GM23338 (cell line): ENCODE measurements at regions not wholly inside any gene's neighbourhood (a gene's known extent, or its start where the extent isn't known, plus 50 kb on each side); places are given as distances from the start of the nearest gene placed in this dataset.

Source experiments
- ATAC-seq: fragments of 200-7000 bp; cut with Tn5 transposase; 3 replicates; pipeline ENCODE4 v1.9.1; 2020
- DNase-seq: peaks from one replicate; pipeline ENCODE4 v3.0.0-alpha.2; 2015; ENCODE audit warnings: low spot score
- H2AFZ ChIP-seq: fragments of 200-600 bp; sonication (generic); 2 replicates; pipeline ENCODE4 v1.8.0; 2016; ENCODE audit warnings: antibody characterized with exemption, mild to moderate bottlenecking, moderate library complexity
- H3F3A ChIP-seq: fragments of 200-600 bp; sonication (generic); replicated peaks from 2 replicates; pipeline ENCODE4 v1.8.0; 2017; ENCODE audit warnings: antibody characterized with exemption, mixed run types, low read depth
- H3K27ac ChIP-seq: fragments of 200-600 bp; sonication (generic); 2 replicates; pipeline ENCODE4 v1.6.1; 2016; ENCODE audit warnings: low read depth
- H3K27me3 ChIP-seq: fragments of 200-600 bp; sonication (generic); 2 replicates; pipeline ENCODE4 v1.8.0; 2016; ENCODE audit warnings: mild to moderate bottlenecking, mixed run types, moderate library complexity; ENCODE audit not compliant: insufficient read depth
- H3K36me3 ChIP-seq: fragments of 200-600 bp; sonication (generic); 2 replicates; pipeline ENCODE4 v1.8.0; 2016; ENCODE audit warnings: mild to moderate bottlenecking; ENCODE audit not compliant: insufficient read depth
- H3K4me1 ChIP-seq: fragments of 200-600 bp; sonication (generic); 2 replicates; pipeline ENCODE4 v1.8.0; 2016; ENCODE audit warnings: mild to moderate bottlenecking, moderate library complexity; ENCODE audit not compliant: insufficient read depth
- H3K4me2 ChIP-seq: fragments of 200-600 bp; sonication (generic); 2 replicates; pipeline ENCODE4 v1.7.1; 2017; ENCODE audit warnings: mixed run types
- H3K4me3 ChIP-seq: fragments of 200-600 bp; sonication (generic); 2 replicates; pipeline ENCODE4 v1.6.1; 2016; ENCODE audit warnings: mixed run types
- H3K79me2 ChIP-seq: fragments of 200-600 bp; sonication (generic); replicated peaks from 2 replicates; pipeline ENCODE4 v1.8.0; 2017; ENCODE audit warnings: mild to moderate bottlenecking; ENCODE audit not compliant: insufficient read depth
- H3K9me2 ChIP-seq: fragments of 200-600 bp; sonication (generic); 2 replicates; pipeline ENCODE4 v1.8.0; 2017; ENCODE audit not compliant: insufficient read depth
- H4K20me1 ChIP-seq: fragments of 200-600 bp; sonication (generic); replicated peaks from 2 replicates; pipeline ENCODE4 v1.8.0; 2017; ENCODE audit warnings: mild to moderate bottlenecking; ENCODE audit not compliant: insufficient read depth
- H3K27ac Mint-ChIP-seq: 2 replicates; pipeline ENCODE4 v1.8.0; 2020; ENCODE audit warnings: inconsistent platforms, mild to moderate bottlenecking, moderate library complexity, mixed read lengths
- H3K27me3 Mint-ChIP-seq: 3 replicates; pipeline ENCODE4 v1.8.0; 2022; ENCODE audit warnings: low read depth, mild to moderate bottlenecking, moderate library complexity, mixed read lengths, inconsistent platforms; ENCODE audit not compliant: insufficient read depth, poor library complexity
- H3K36me3 Mint-ChIP-seq: 3 replicates; pipeline ENCODE4 v1.8.0; 2021; ENCODE audit warnings: low read depth, mild to moderate bottlenecking, inconsistent platforms, moderate library complexity, mixed read lengths
- H3K4me1 Mint-ChIP-seq: 3 replicates; pipeline ENCODE4 v1.8.0; 2020; ENCODE audit warnings: mild to moderate bottlenecking, inconsistent platforms, mixed read lengths
- H3K4me3 Mint-ChIP-seq: 3 replicates; pipeline ENCODE4 v1.8.0; 2021; ENCODE audit warnings: moderate library complexity, mild to moderate bottlenecking, inconsistent platforms, mixed read lengths
- H3K9me3 Mint-ChIP-seq: 3 replicates; pipeline ENCODE4 v1.8.0; 2020; ENCODE audit warnings: moderate library complexity, mild to moderate bottlenecking, inconsistent platforms, mixed read lengths
- CREB1 ChIP-seq: fragments of 250-450 bp; sonication (Bioruptor Pico); IDR thresholded peaks from 2 replicates; pipeline ENCODE4 v1.5.0; 2020; ENCODE audit warnings: low read depth, mild to moderate bottlenecking, moderate library complexity
- ETS1 ChIP-seq: IDR thresholded peaks from 2 replicates; pipeline ENCODE4 v1.6.1; 2016; ENCODE audit warnings: antibody characterized with exemption
- EZH2 ChIP-seq: fragments of 200-600 bp; sonication (generic); IDR thresholded peaks from one replicate; pipeline ENCODE4 v1.8.0; 2017; ENCODE audit warnings: antibody characterized with exemption, mild to moderate bottlenecking, low read depth; ENCODE audit not compliant: unreplicated experiment
- EZH2phosphoT487 ChIP-seq: fragments of 200-600 bp; sonication (generic); IDR thresholded peaks from one replicate; pipeline ENCODE4 v1.8.1; 2018; ENCODE audit warnings: antibody characterized with exemption; ENCODE audit not compliant: unreplicated experiment
- JUNB ChIP-seq: IDR thresholded peaks from one replicate; pipeline ENCODE4 v1.6.1; 2016; ENCODE audit warnings: antibody characterized with exemption; ENCODE audit not compliant: unreplicated experiment
- NANOG ChIP-seq: IDR thresholded peaks from 2 replicates; pipeline ENCODE4 v1.6.1; 2016; ENCODE audit warnings: antibody characterized with exemption, borderline replicate concordance
- POLR2AphosphoS5 ChIP-seq: IDR thresholded peaks from 2 replicates; pipeline ENCODE4 v1.6.1; 2016; ENCODE audit warnings: antibody characterized with exemption, low read depth
- REST ChIP-seq: IDR thresholded peaks from one replicate; pipeline ENCODE4 v1.6.1; 2018; ENCODE audit warnings: antibody characterized with exemption; ENCODE audit not compliant: unreplicated experiment
- STAT1 ChIP-seq: IDR thresholded peaks from one replicate; pipeline ENCODE4 v1.6.1; 2016; ENCODE audit warnings: antibody characterized with exemption; ENCODE audit not compliant: unreplicated experiment
- ZNF114 ChIP-seq: fragments of 250-450 bp; sonication (Bioruptor Pico); IDR thresholded peaks from 2 replicates; pipeline ENCODE4 v1.5.0; 2020; ENCODE audit warnings: mild to moderate bottlenecking, moderate library complexity
- ZNF331 ChIP-seq: fragments of 250-450 bp; sonication (Bioruptor Pico); IDR thresholded peaks from 2 replicates; pipeline ENCODE4 v1.5.0; 2020; ENCODE audit warnings: low read depth, mild to moderate bottlenecking, moderate library complexity
- TF ChIP-seq, protein P1 (sequence below): fragments of 250-450 bp; sonication (Bioruptor Pico); IDR thresholded peaks from 2 replicates; pipeline ENCODE4 v1.5.0; 2020; ENCODE audit warnings: mild to moderate bottlenecking, moderate library complexity
- TF ChIP-seq, protein P2 (sequence below), 2 experiments: fragments of 200-600 bp in 1 of 2; sonication (generic) in 1 of 2; conservative IDR thresholded peaks; 2 replicates each; pipeline versions ENCODE4 v1.5.1 to v1.6.1; 2016 to 2017; ENCODE audit warnings: antibody characterized with exemption in 2 of 2, low read depth in 2 of 2, mild to moderate bottlenecking in 2 of 2, moderate library complexity in 1 of 2

GRCh38 chrX:39212456-39212855 lies 411.2 kb downstream of the MID1IP1 start:
- Mint-ChIP-seq H3K36me3 (no peaks in the 10 kb centered on the region), H3K4me3 (no peak overlapping the region), H3K9me3 (no peaks in the 10 kb centered on the region; the same call in 2 of the 3 replicates), H3K4me1 (peaks cover 8% of the 10 kb centered on the region; the same call in 2 of the 3 replicates), H3K27ac (no peak overlapping the region), H3K27me3 (peaks cover 1% of the 10 kb centered on the region)
- H3K4me2 ChIP-seq, result no peak overlapping the region
- no peak overlapping the region for H3K4me3 ChIP-seq
- H3K27ac ChIP-seq, result no peak overlapping the region
- TF ChIP-seq NANOG, result no peak
- TF ChIP-seq EZH2, result no peak
- TF ChIP-seq ETS1, result no peak
- TF ChIP-seq JUNB, result no peak
- no peak for TF ChIP-seq REST
- TF ChIP-seq ZNF114 (CRISPR knock-in tag), result no peak
- no peak for TF ChIP-seq POLR2AphosphoS5
- TF ChIP-seq, protein P1, sequence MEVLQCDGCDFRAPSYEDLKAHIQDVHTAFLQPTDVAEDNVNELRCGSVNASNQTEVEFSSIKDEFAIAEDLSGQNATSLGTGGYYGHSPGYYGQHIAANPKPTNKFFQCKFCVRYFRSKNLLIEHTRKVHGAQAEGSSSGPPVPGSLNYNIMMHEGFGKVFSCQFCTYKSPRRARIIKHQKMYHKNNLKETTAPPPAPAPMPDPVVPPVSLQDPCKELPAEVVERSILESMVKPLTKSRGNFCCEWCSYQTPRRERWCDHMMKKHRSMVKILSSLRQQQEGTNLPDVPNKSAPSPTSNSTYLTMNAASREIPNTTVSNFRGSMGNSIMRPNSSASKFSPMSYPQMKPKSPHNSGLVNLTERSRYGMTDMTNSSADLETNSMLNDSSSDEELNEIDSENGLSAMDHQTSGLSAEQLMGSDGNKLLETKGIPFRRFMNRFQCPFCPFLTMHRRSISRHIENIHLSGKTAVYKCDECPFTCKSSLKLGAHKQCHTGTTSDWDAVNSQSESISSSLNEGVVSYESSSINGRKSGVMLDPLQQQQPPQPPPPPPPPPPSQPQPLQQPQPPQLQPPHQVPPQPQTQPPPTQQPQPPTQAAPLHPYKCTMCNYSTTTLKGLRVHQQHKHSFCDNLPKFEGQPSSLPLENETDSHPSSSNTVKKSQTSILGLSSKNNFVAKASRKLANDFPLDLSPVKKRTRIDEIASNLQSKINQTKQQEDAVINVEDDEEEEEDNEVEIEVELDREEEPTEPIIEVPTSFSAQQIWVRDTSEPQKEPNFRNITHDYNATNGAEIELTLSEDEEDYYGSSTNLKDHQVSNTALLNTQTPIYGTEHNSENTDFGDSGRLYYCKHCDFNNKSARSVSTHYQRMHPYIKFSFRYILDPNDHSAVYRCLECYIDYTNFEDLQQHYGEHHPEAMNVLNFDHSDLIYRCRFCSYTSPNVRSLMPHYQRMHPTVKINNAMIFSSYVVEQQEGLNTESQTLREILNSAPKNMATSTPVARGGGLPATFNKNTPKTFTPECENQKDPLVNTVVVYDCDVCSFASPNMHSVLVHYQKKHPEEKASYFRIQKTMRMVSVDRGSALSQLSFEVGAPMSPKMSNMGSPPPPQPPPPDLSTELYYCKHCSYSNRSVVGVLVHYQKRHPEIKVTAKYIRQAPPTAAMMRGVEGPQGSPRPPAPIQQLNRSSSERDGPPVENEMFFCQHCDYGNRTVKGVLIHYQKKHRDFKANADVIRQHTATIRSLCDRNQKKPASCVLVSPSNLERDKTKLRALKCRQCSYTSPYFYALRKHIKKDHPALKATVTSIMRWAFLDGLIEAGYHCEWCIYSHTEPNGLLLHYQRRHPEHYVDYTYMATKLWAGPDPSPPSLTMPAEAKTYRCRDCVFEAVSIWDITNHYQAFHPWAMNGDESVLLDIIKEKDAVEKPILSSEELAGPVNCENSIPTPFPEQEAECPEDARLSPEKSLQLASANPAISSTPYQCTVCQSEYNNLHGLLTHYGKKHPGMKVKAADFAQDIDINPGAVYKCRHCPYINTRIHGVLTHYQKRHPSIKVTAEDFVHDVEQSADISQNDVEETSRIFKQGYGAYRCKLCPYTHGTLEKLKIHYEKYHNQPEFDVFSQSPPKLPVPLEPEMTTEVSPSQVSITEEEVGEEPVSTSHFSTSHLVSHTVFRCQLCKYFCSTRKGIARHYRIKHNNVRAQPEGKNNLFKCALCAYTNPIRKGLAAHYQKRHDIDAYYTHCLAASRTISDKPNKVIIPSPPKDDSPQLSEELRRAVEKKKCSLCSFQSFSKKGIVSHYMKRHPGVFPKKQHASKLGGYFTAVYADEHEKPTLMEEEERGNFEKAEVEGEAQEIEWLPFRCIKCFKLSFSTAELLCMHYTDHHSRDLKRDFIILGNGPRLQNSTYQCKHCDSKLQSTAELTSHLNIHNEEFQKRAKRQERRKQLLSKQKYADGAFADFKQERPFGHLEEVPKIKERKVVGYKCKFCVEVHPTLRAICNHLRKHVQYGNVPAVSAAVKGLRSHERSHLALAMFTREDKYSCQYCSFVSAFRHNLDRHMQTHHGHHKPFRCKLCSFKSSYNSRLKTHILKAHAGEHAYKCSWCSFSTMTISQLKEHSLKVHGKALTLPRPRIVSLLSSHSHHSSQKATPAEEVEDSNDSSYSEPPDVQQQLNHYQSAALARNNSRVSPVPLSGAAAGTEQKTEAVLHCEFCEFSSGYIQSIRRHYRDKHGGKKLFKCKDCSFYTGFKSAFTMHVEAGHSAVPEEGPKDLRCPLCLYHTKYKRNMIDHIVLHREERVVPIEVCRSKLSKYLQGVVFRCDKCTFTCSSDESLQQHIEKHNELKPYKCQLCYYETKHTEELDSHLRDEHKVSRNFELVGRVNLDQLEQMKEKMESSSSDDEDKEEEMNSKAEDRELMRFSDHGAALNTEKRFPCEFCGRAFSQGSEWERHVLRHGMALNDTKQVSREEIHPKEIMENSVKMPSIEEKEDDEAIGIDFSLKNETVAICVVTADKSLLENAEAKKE (CRISPR knock-in tag), result no peak
- TF ChIP-seq CREB1, result no peak
- TF ChIP-seq EZH2phosphoT487, result no peak
- TF ChIP-seq, protein P2, sequence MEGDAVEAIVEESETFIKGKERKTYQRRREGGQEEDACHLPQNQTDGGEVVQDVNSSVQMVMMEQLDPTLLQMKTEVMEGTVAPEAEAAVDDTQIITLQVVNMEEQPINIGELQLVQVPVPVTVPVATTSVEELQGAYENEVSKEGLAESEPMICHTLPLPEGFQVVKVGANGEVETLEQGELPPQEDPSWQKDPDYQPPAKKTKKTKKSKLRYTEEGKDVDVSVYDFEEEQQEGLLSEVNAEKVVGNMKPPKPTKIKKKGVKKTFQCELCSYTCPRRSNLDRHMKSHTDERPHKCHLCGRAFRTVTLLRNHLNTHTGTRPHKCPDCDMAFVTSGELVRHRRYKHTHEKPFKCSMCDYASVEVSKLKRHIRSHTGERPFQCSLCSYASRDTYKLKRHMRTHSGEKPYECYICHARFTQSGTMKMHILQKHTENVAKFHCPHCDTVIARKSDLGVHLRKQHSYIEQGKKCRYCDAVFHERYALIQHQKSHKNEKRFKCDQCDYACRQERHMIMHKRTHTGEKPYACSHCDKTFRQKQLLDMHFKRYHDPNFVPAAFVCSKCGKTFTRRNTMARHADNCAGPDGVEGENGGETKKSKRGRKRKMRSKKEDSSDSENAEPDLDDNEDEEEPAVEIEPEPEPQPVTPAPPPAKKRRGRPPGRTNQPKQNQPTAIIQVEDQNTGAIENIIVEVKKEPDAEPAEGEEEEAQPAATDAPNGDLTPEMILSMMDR (conservative IDR thresholded peaks at IDR 0.05; ENCODE audit: low read depth in 2 of 2), result no peak
- TF ChIP-seq STAT1, result no peak
- no peak for TF ChIP-seq ZNF331 (CRISPR knock-in tag)
- no peaks in the 10 kb centered on the region for H3K4me1 ChIP-seq
- no peaks in the 10 kb centered on the region for H3K9me2 ChIP-seq
- H3K36me3 ChIP-seq, result no peaks in the 10 kb centered on the region
- DNase-seq, result no peak
- H3K27me3 ChIP-seq, result no peaks in the 10 kb centered on the region
- no peaks in the 10 kb centered on the region for H4K20me1 ChIP-seq
- H3K79me2 ChIP-seq, result no peaks in the 10 kb centered on the region
- H3F3A ChIP-seq, result no peaks in the 10 kb centered on the region
- no peak for ATAC-seq
- no peak overlapping the region for H2AFZ ChIP-seq
